WTC11 (cell line): ENCODE measurements at regions not wholly inside any gene's neighbourhood (a gene's known extent, or its start where the extent isn't known, plus 50 kb on each side); places are given as distances from the start of the nearest gene placed in this dataset.

Experiments
- ATAC-seq: fragments of 200-7000 bp; cut with Tn5 transposase; 2 replicates; pipeline ENCODE4 v1.10.0; 2021; ENCODE audit warnings: mild to moderate bottlenecking, moderate library complexity
- CTCF ChIA-PET: fragments of 300-600 bp; sonication (Branson Sonifier 250); formaldehyde crosslinking; loops from one replicate; lab custom pipeline; 2021; ENCODE audit warnings: antibody characterized with exemption; lab: Charles Lee
- POLR2A ChIA-PET: fragments of 350-600 bp; sonication (Branson Sonifier 250); formaldehyde crosslinking; loops from one replicate; lab custom pipeline; 2021; ENCODE audit warnings: antibody characterized with exemption; lab: Charles Lee
- DNase-seq: peaks from one replicate; pipeline ENCODE4 v3.0.0; 2021; ENCODE audit warnings: low spot score
- H3K27ac Mint-ChIP-seq: 2 replicates; pipeline ENCODE4 v1.8.0; 2021; ENCODE audit warnings: mixed read lengths
- H3K27me3 Mint-ChIP-seq: 2 replicates; pipeline ENCODE4 v1.8.0; 2021; ENCODE audit warnings: low read depth, mild to moderate bottlenecking, moderate library complexity, mixed read lengths
- H3K36me3 Mint-ChIP-seq: 2 replicates; pipeline ENCODE4 v1.8.0; 2021; ENCODE audit warnings: mixed read lengths
- H3K4me1 Mint-ChIP-seq: 2 replicates; pipeline ENCODE4 v1.8.0; 2022; ENCODE audit warnings: mixed read lengths
- H3K4me3 Mint-ChIP-seq: 2 replicates; pipeline ENCODE4 v1.8.0; 2021; ENCODE audit warnings: mild to moderate bottlenecking, moderate library complexity, mixed read lengths
- H3K9me3 Mint-ChIP-seq: 2 replicates; pipeline ENCODE4 v1.8.0; 2021; ENCODE audit warnings: mixed read lengths
- ATF1 ChIP-seq: sonication (generic); formaldehyde crosslinking; IDR thresholded peaks from 2 replicates; pipeline ENCODE4 v1.8.1; 2023; ENCODE audit warnings: mild to moderate bottlenecking, moderate library complexity, missing genetic modification reagents
- E2F1 ChIP-seq: sonication (generic); formaldehyde crosslinking; IDR thresholded peaks from 2 replicates; pipeline ENCODE4 v1.8.0; 2022; ENCODE audit warnings: mild to moderate bottlenecking, missing genetic modification reagents
- FOXK1 ChIP-seq: sonication (generic); formaldehyde crosslinking; IDR thresholded peaks from 2 replicates; pipeline ENCODE4 v1.8.0; 2022; ENCODE audit warnings: mild to moderate bottlenecking, moderate library complexity, missing genetic modification reagents
- GABPB1 ChIP-seq: sonication (generic); formaldehyde crosslinking; IDR thresholded peaks from 2 replicates; pipeline ENCODE4 v1.8.1; 2023; ENCODE audit warnings: mild to moderate bottlenecking, missing genetic modification reagents
- KAT7 ChIP-seq: sonication (generic); formaldehyde crosslinking; IDR thresholded peaks from 2 replicates; pipeline ENCODE4 v1.8.1; 2023; ENCODE audit warnings: missing genetic modification reagents, mild to moderate bottlenecking, borderline replicate concordance
- MXD4 ChIP-seq: fragments of 250-450 bp; sonication (Bioruptor Pico); IDR thresholded peaks from 2 replicates; pipeline ENCODE4 v1.8.0; 2021; ENCODE audit warnings: mild to moderate bottlenecking, moderate library complexity, borderline replicate concordance
- OVOL2 ChIP-seq: fragments of 250-450 bp; sonication (Bioruptor Pico); IDR thresholded peaks from 2 replicates; pipeline ENCODE4 v1.9.0; 2021; ENCODE audit warnings: mild to moderate bottlenecking, borderline replicate concordance
- PREB ChIP-seq: sonication (generic); formaldehyde crosslinking; IDR thresholded peaks from 2 replicates; pipeline ENCODE4 v1.8.1; 2022; ENCODE audit warnings: mild to moderate bottlenecking, missing genetic modification reagents, moderate library complexity, borderline replicate concordance
- SOX15 ChIP-seq: fragments of 250-450 bp; sonication (Bioruptor Pico); IDR thresholded peaks from 2 replicates; pipeline ENCODE4 v1.9.0; 2021; ENCODE audit warnings: mild to moderate bottlenecking
- STAT6 ChIP-seq: sonication (generic); formaldehyde crosslinking; conservative IDR thresholded peaks from 2 replicates; pipeline ENCODE4 v1.8.1; 2023; ENCODE audit warnings: mild to moderate bottlenecking, low read depth, missing genetic modification reagents, moderate library complexity
- TCF7 ChIP-seq: sonication (generic); formaldehyde crosslinking; IDR thresholded peaks from 2 replicates; pipeline ENCODE4 v1.8.0; 2022; ENCODE audit warnings: mild to moderate bottlenecking, low read depth, missing genetic modification reagents, moderate library complexity
- ZNF232 ChIP-seq: sonication (generic); formaldehyde crosslinking; IDR thresholded peaks from 2 replicates; pipeline ENCODE4 v1.8.0; 2022; ENCODE audit warnings: mild to moderate bottlenecking, missing genetic modification reagents
- ZNF416 ChIP-seq: fragments of 250-450 bp; sonication (Bioruptor Pico); IDR thresholded peaks from 2 replicates; pipeline ENCODE4 v1.9.0; 2021; ENCODE audit warnings: mild to moderate bottlenecking, inconsistent platforms
- ZNF671 ChIP-seq: fragments of 250-450 bp; sonication (Bioruptor Pico); IDR thresholded peaks from 2 replicates; pipeline ENCODE4 v1.8.0; 2021; ENCODE audit warnings: mild to moderate bottlenecking
- TF ChIP-seq, protein P1 (sequence below): fragments of 250-450 bp; sonication (Bioruptor Pico); IDR thresholded peaks from 2 replicates; pipeline ENCODE4 v1.9.0; 2021; ENCODE audit warnings: mild to moderate bottlenecking, borderline replicate concordance

DNA sequence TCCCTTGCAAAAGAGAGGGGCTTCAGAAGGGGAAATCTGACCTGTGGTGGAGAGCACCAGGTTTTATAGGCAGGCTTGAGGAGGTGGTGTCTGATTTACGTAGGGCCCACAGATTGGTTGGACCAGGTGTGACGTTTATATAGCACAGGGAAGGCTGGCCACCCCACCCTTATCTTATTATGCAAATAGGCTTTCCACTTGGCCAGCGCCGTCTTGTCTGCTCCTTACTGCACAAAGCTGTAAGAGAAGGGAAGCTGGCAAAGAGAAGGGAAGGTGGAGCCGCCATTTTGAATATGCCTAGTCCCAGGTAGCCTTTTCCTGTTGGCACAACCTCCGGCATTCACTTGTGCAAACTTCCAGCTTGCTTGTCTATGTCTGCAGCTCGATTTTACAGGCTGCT is 221.4 kb downstream of the GATA3 start:
- CTCF ChIA-PET, result interaction anchor here (0.6 kb wide), 1 partner anchor 12 kb away, joined by 3 read pairs; no protein-coding TSS in a partner anchor
- no peak overlapping the region for H3K4me3 Mint-ChIP-seq
- ATAC-seq (no peak), DNase-seq (no peak)
- H3K27me3 Mint-ChIP-seq, result peaks cover 29% of the 10 kb centered on the region
- no peak for TF ChIP-seq ZNF671
- no peak for TF ChIP-seq GABPB1 (CRISPR knock-in tag)
- no peak for TF ChIP-seq KAT7 (CRISPR knock-in tag)
- TF ChIP-seq SOX15, result no peak
- TF ChIP-seq E2F1 (CRISPR knock-in tag), result no peak
- TF ChIP-seq PREB (CRISPR knock-in tag), result no peak
- TF ChIP-seq STAT6, result no peak
- TF ChIP-seq MXD4 (CRISPR knock-in tag), result no peak
- no peak for TF ChIP-seq FOXK1
- TF ChIP-seq, protein P1, sequence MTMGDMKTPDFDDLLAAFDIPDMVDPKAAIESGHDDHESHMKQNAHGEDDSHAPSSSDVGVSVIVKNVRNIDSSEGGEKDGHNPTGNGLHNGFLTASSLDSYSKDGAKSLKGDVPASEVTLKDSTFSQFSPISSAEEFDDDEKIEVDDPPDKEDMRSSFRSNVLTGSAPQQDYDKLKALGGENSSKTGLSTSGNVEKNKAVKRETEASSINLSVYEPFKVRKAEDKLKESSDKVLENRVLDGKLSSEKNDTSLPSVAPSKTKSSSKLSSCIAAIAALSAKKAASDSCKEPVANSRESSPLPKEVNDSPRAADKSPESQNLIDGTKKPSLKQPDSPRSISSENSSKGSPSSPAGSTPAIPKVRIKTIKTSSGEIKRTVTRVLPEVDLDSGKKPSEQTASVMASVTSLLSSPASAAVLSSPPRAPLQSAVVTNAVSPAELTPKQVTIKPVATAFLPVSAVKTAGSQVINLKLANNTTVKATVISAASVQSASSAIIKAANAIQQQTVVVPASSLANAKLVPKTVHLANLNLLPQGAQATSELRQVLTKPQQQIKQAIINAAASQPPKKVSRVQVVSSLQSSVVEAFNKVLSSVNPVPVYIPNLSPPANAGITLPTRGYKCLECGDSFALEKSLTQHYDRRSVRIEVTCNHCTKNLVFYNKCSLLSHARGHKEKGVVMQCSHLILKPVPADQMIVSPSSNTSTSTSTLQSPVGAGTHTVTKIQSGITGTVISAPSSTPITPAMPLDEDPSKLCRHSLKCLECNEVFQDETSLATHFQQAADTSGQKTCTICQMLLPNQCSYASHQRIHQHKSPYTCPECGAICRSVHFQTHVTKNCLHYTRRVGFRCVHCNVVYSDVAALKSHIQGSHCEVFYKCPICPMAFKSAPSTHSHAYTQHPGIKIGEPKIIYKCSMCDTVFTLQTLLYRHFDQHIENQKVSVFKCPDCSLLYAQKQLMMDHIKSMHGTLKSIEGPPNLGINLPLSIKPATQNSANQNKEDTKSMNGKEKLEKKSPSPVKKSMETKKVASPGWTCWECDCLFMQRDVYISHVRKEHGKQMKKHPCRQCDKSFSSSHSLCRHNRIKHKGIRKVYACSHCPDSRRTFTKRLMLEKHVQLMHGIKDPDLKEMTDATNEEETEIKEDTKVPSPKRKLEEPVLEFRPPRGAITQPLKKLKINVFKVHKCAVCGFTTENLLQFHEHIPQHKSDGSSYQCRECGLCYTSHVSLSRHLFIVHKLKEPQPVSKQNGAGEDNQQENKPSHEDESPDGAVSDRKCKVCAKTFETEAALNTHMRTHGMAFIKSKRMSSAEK (CRISPR knock-in tag), result no peak
- no peak for TF ChIP-seq ZNF232
- TF ChIP-seq ATF1 (CRISPR knock-in tag), result no peak
- POLR2A ChIA-PET, result no interaction called here
- H3K36me3 Mint-ChIP-seq, result no peaks in the 10 kb centered on the region
- H3K27ac Mint-ChIP-seq, result no peak overlapping the region
- no peaks in the 10 kb centered on the region; the same call in 1 of the 2 replicates for H3K9me3 Mint-ChIP-seq
- peaks cover 14% of the 10 kb centered on the region for H3K4me1 Mint-ChIP-seq

DNA sequence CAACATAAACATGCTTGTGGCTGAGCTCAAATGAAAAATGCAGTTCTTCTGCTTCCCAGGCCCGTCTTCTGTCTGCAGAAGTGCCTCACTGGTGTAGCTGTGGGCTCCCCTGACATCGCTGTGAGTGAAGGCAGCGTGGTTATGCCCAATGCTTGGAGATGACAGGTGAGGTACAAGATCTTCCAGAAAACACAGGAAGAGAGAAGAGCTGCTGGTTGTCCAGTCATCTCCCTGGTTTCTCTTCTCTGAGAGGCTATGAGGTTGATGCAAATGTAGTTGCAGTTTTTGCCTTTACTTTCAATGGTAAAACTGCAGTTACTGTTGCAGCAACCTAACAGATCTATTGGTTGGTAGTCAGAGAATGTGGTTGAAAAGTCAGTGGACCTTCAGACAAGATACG is 223.6 kb downstream of the GATA3 start:
- ATAC-seq, result no peak
- CTCF ChIA-PET, result no interaction called here
- peaks cover 5% of the 10 kb centered on the region for H3K4me1 Mint-ChIP-seq
- POLR2A ChIA-PET, result no interaction called here
- H3K4me3 Mint-ChIP-seq, result no peak overlapping the region
- no peaks in the 10 kb centered on the region; the same call in 1 of the 2 replicates for H3K9me3 Mint-ChIP-seq
- H3K36me3 Mint-ChIP-seq, result no peaks in the 10 kb centered on the region
- no peak overlapping the region for H3K27ac Mint-ChIP-seq
- H3K27me3 Mint-ChIP-seq, result peaks cover 24% of the 10 kb centered on the region
- DNase-seq, result no peak
- TF ChIP-seq OVOL2 (CRISPR knock-in tag), result no peak
- no peak for TF ChIP-seq ZNF416 (CRISPR knock-in tag)
- no peak for TF ChIP-seq TCF7 (CRISPR knock-in tag)
